A549 (cell line): ENCODE measurements at regions not wholly inside any gene's neighbourhood (a gene's known extent, or its start where the extent isn't known, plus 50 kb on each side); places are given as distances from the start of the nearest gene placed in this dataset.

ENCODE experiments used
- ATAC-seq, 2 experiments: fragments of 200-7000 bp in 1 of 2; fragments of >200 bp in 1 of 2; cut with Nextera tagmentation in 1 of 2; cut with Tn5 transposase in 1 of 2; 3 replicates each; pipeline versions ENCODE4 v1.8.0 to v1.9.1; 2018 to 2020; ENCODE audit warnings: mild to moderate bottlenecking in 1 of 2, moderate library complexity in 1 of 2
- CTCF ChIA-PET: fragments of 300-600 bp; sonication (Branson Sonifier 250); formaldehyde crosslinking; extraction: SDS; loops from one replicate; lab custom pipeline; 2021; ENCODE audit warnings: antibody characterized with exemption, inconsistent platforms; lab: Yijun Ruan, JAX
- POLR2A ChIA-PET: fragments of 350-600 bp; formaldehyde crosslinking; extraction: SDS; loops from one replicate; lab custom pipeline; 2021; ENCODE audit warnings: antibody characterized with exemption, inconsistent platforms; lab: Yijun Ruan, JAX
- DNase-seq, 2 experiments: peaks; one replicate each; pipeline versions ENCODE4 v3.0.0 to v3.0.0-alpha.2; 2011 to 2016; ENCODE audit warnings: low read depth in 1 of 2, low spot score in 1 of 2
- FAIRE-seq: peaks from 2 replicates; lab custom pipeline; 2011; peaks lifted over from hg19 to GRCh38; lab: Jason Lieb, UNC
- H3K27ac ChIP-seq, 2 experiments: fragments of >200 bp; sonication (Bioruptor Twin); formaldehyde crosslinking; 3 replicates each; pipeline ENCODE4 v1.5.1; 2016 to 2017
- H3K4me1 ChIP-seq: fragments of >200 bp; sonication (Bioruptor Twin); formaldehyde crosslinking; 3 replicates; pipeline ENCODE4 v1.6.1; 2016
- H3K4me2 ChIP-seq: fragments of >200 bp; sonication (Bioruptor Twin); formaldehyde crosslinking; 3 replicates; pipeline ENCODE4 v1.6.1; 2016
- H3K4me3 ChIP-seq: fragments of >200 bp; sonication (Bioruptor Twin); formaldehyde crosslinking; 3 replicates; pipeline ENCODE4 v1.5.1; 2016
- H3K9me3 ChIP-seq: fragments of >200 bp; sonication (Bioruptor Twin); formaldehyde crosslinking; 3 replicates; pipeline ENCODE4 v1.6.1; 2016
- CEBPB ChIP-seq, 2 experiments: fragments of >200 bp in 1 of 2; sonication (Bioruptor Twin) in 1 of 2; formaldehyde crosslinking in 1 of 2; IDR thresholded peaks; 2 replicates each; pipeline ENCODE4 v1.6.1; 2012 to 2016
- CHD2 ChIP-seq: fragments of 150-350 bp; IDR thresholded peaks from 2 replicates; pipeline ENCODE4 v1.6.1; 2014; ENCODE audit warnings: low read length; ENCODE audit not compliant: partially characterized antibody
- CTCF ChIP-seq: fragments of >200 bp; sonication (Bioruptor Twin); formaldehyde crosslinking; IDR thresholded peaks from 3 replicates; pipeline ENCODE4 v1.5.1; 2016
- ELK1 ChIP-seq: fragments of 150-350 bp; IDR thresholded peaks from 2 replicates; pipeline ENCODE4 v1.6.1; 2014; ENCODE audit warnings: low read depth, mild to moderate bottlenecking, low read length
- FOSL2 ChIP-seq, 2 experiments: fragments of 450-650 bp in 1 of 2; fragments of >200 bp in 1 of 2; sonication (Bioruptor Twin) in 1 of 2; formaldehyde crosslinking; IDR thresholded peaks; 2 replicates each; pipeline versions ENCODE4 v1.5.0 to v1.6.1; 2016 to 2020; ENCODE audit warnings: mild to moderate bottlenecking in 1 of 2, moderate library complexity in 1 of 2
- GATA3 ChIP-seq: IDR thresholded peaks from 2 replicates; pipeline ENCODE4 v1.6.1; 2012; ENCODE audit warnings: borderline replicate concordance
- HEYL ChIP-seq: fragments of 250-450 bp; sonication (Bioruptor Pico); IDR thresholded peaks from 2 replicates; pipeline ENCODE4 v1.8.0; 2021; ENCODE audit warnings: mild to moderate bottlenecking, moderate library complexity
- HOXB13 ChIP-seq: fragments of 250-450 bp; sonication (Bioruptor Pico); IDR thresholded peaks from 2 replicates; pipeline ENCODE4 v1.5.0; 2020; ENCODE audit warnings: low read depth, mild to moderate bottlenecking, moderate library complexity
- KDM1A ChIP-seq: fragments of 200-600 bp; sonication (generic); IDR thresholded peaks from 2 replicates; pipeline ENCODE4 v1.6.1; 2016; ENCODE audit warnings: low read depth, mild to moderate bottlenecking
- MAX ChIP-seq: IDR thresholded peaks from 2 replicates; pipeline ENCODE4 v1.6.1; 2012
- NR3C1 ChIP-seq: fragments of >200 bp; sonication (Bioruptor Twin); formaldehyde crosslinking; IDR thresholded peaks from 3 replicates; pipeline ENCODE4 v1.6.1; 2017
- PHF8 ChIP-seq: fragments of 200-600 bp; sonication (generic); IDR thresholded peaks from 2 replicates; pipeline ENCODE4 v1.6.1; 2016; ENCODE audit warnings: low read depth, mild to moderate bottlenecking, antibody characterized with exemption, moderate library complexity, borderline replicate concordance
- POLR2AphosphoS2 ChIP-seq: conservative IDR thresholded peaks from 2 replicates; pipeline ENCODE4 v1.6.1; 2012; ENCODE audit warnings: low read length, improper control_type of control experiment, inconsistent platforms
- RARB ChIP-seq: fragments of 250-450 bp; sonication (Bioruptor Pico); IDR thresholded peaks from 2 replicates; pipeline ENCODE4 v1.8.0; 2021; ENCODE audit warnings: mild to moderate bottlenecking, moderate library complexity
- RFX5 ChIP-seq: fragments of 450-650 bp; IDR thresholded peaks from 2 replicates; pipeline ENCODE4 v1.7.1; 2014; ENCODE audit warnings: antibody characterized with exemption, mild to moderate bottlenecking, moderate library complexity
- RNF2 ChIP-seq: fragments of 200-600 bp; sonication (generic); IDR thresholded peaks from 2 replicates; pipeline ENCODE4 v1.6.1; 2016; ENCODE audit warnings: low read depth, mild to moderate bottlenecking, antibody characterized with exemption, moderate library complexity, borderline replicate concordance
- TFCP2L1 ChIP-seq: fragments of 250-450 bp; sonication (Bioruptor Pico); IDR thresholded peaks from 2 replicates; pipeline ENCODE4 v1.5.0; 2021; ENCODE audit warnings: mild to moderate bottlenecking
- TP53 ChIP-seq: fragments of 250-450 bp; sonication (Bioruptor Pico); IDR thresholded peaks from 2 replicates; pipeline ENCODE4 v1.5.0; 2021; ENCODE audit warnings: mild to moderate bottlenecking, moderate library complexity
- USF2 ChIP-seq: fragments of 450-650 bp; IDR thresholded peaks from 2 replicates; pipeline ENCODE4 v1.6.1; 2014; ENCODE audit warnings: antibody characterized with exemption
- ZFP36 ChIP-seq: fragments of 450-650 bp; IDR thresholded peaks from 2 replicates; pipeline ENCODE4 v1.6.1; 2014; ENCODE audit warnings: borderline replicate concordance; ENCODE audit not compliant: partially characterized antibody
- ZNF302 ChIP-seq: fragments of 250-450 bp; sonication (Bioruptor Pico); IDR thresholded peaks from 2 replicates; pipeline ENCODE4 v1.9.0; 2021; ENCODE audit warnings: inconsistent platforms, mild to moderate bottlenecking, moderate library complexity
- ZSCAN20 ChIP-seq: fragments of 250-450 bp; sonication (Bioruptor Pico); IDR thresholded peaks from 2 replicates; pipeline ENCODE4 v1.8.0; 2022; ENCODE audit warnings: mild to moderate bottlenecking, moderate library complexity
- WGBS: methylation state at CpG from one replicate; pipeline ENCODE4 v1.1.6; 2017; ENCODE audit errors: missing lambda C conversion rate; 5-methylcytosine and 5-hydroxymethylcytosine counted together

- no peak overlapping the region for H3K4me2 ChIP-seq
- H3K4me3 ChIP-seq = no peak overlapping the region
- no peaks in the 10 kb centered on the region for H3K4me1 ChIP-seq
- no peak for FAIRE-seq
- ChIA-PET POLR2A (no interaction called here), CTCF (interaction anchor here (0.9 to 3.9 kb wide), 3 partner anchors 9 to 49 kb away, joined by 3 to 29 read pairs (median 8); no protein-coding TSS in a partner anchor)
- no peak for ATAC-seq
- TF ChIP-seq ZNF302 = no peak
- TF ChIP-seq PHF8 = no peak
- no peak for TF ChIP-seq CHD2
- no peak for TF ChIP-seq RNF2
- TF ChIP-seq MAX = no peak
- TF ChIP-seq HEYL = no peak
- TF ChIP-seq KDM1A = no peak
- TF ChIP-seq ELK1 = no peak
- TF ChIP-seq FOSL2 (IDR thresholded peaks at IDR 0.05) = no peak
- TF ChIP-seq FOSL2 (CRISPR knock-in tag; IDR thresholded peaks at IDR 0.05) = no peak
- no peak for TF ChIP-seq TFCP2L1 (CRISPR knock-in tag)
- DNase-seq = no peak
- H3K27ac ChIP-seq = no peak overlapping the region
- 70% methylated on average over 11 of the region's 11 CpGs for WGBS
- H3K9me3 ChIP-seq = no peaks in the 10 kb centered on the region
Measured at GRCh38 chr3:14252321-14253021, 73.9 kb downstream of the LSM3 start.

GRCh38 chr3:14253022-14253706 lies 74.5 kb downstream of the LSM3 start:
- FAIRE-seq = no peak
- whole genome bisulfite sequencing = 55% methylated on average over 11 of the region's 11 CpGs
- no peak overlapping the region for H3K4me3 ChIP-seq
- TF ChIP-seq GATA3 (no peak), ELK1 (no peak)
- H3K4me2 ChIP-seq = no peak overlapping the region
- no peaks in the 10 kb centered on the region for H3K9me3 ChIP-seq
- no peaks in the 10 kb centered on the region for H3K4me1 ChIP-seq
- ChIA-PET POLR2A (no interaction called here), CTCF (interaction anchor here (0.9 to 3.9 kb wide), 2 partner anchors 8 to 40 kb away, joined by 3 to 29 read pairs; no protein-coding TSS in a partner anchor)
- no peak for DNase-seq
- no peak overlapping the region for H3K27ac ChIP-seq
- peak in 1 of 2 experiments; percentile 37; a peak in 1 of 6 replicates for ATAC-seq

GRCh38 chr3:14253707-14254382 lies 75.2 kb downstream of the LSM3 start:
- ChIA-PET POLR2A (no interaction called here), CTCF (interaction anchor here (3.9 kb wide), 1 partner anchor 8 kb away, joined by 29 read pairs; no protein-coding TSS in a partner anchor)
- FAIRE-seq = no peak

More at GRCh38 chr3:14253707-14254382, 75.2 kb downstream of the LSM3 start:
- Histone ChIP-seq H3K27ac (no peak overlapping the region), H3K4me3 (no peak overlapping the region), H3K9me3 (no peaks in the 10 kb centered on the region), H3K4me2 (no peak overlapping the region), H3K4me1 (no peaks in the 10 kb centered on the region)
- 77% methylated on average over 4 of the region's 4 CpGs for WGBS
- ATAC-seq (no peak), DNase-seq (no peak)
- TF ChIP-seq CEBPB (IDR thresholded peaks at IDR 0.05) = no peak
- no peak for TF ChIP-seq HOXB13 (CRISPR knock-in tag)
- no peak for TF ChIP-seq HEYL
- TF ChIP-seq MAX = no peak
- TF ChIP-seq CHD2 = no peak
- TF ChIP-seq ZSCAN20 (CRISPR knock-in tag) = no peak
- TF ChIP-seq CTCF = no peak
- TF ChIP-seq RARB (CRISPR knock-in tag) = no peak
- no peak for TF ChIP-seq ZFP36
- no peak for TF ChIP-seq TP53 (CRISPR knock-in tag)
- no peak for TF ChIP-seq NR3C1
- TF ChIP-seq USF2 = no peak
- no peak for TF ChIP-seq RFX5
- no peak for TF ChIP-seq POLR2AphosphoS2
